Caco-2 (cell line): ENCODE measurements at regions not wholly inside any gene's neighbourhood (a gene's known extent, or its start where the extent isn't known, plus 50 kb on each side); places are given as distances from the start of the nearest gene placed in this dataset.

ENCODE experiments used
- BruUV-seq: library from RNA; stranded (reverse); fragments of 400-500 nt; replicated peaks from 2 replicates; lab custom pipeline; 2021; lab: Mats Ljungman, UMichigan
- CTCF ChIA-PET: fragments of 300-600 bp; sonication (Branson Sonifier 250); formaldehyde crosslinking; loops from one replicate; lab custom pipeline; 2022; ENCODE audit warnings: antibody characterized with exemption; lab: Charles Lee
- POLR2A ChIA-PET: fragments of 300-600 bp; sonication (Branson Sonifier 250); formaldehyde crosslinking; loops from one replicate; lab custom pipeline; 2022; ENCODE audit warnings: antibody characterized with exemption; lab: Charles Lee
- DNase-seq, 2 experiments: peaks; one replicate each; pipeline versions ENCODE4 v3.0.0 to v3.0.0-alpha.2; 2020 to 2022
- H3K27me3 ChIP-seq: replicated peaks from 2 replicates; pipeline ENCODE4 v1.6.0; 2011; ENCODE audit warnings: low read length; ENCODE audit not compliant: control insufficient read depth, insufficient read depth
- H3K36me3 ChIP-seq: 2 replicates; pipeline ENCODE4 v1.5.1; 2011; ENCODE audit warnings: low read length; ENCODE audit not compliant: control insufficient read depth, insufficient read depth
- H3K4me1 ChIP-seq: fragments of 250-450 bp; sonication (Bioruptor Pico); 2 replicates; pipeline ENCODE4 v1.5.1; 2020; ENCODE audit warnings: mild to moderate bottlenecking
- H3K4me3 ChIP-seq: 2 replicates; pipeline ENCODE4 v1.5.1; 2011; ENCODE audit warnings: low read depth, mild to moderate bottlenecking, control low read depth, low read length
- H3K9me3 ChIP-seq: fragments of 250-450 bp; sonication (Bioruptor Pico); 2 replicates; pipeline ENCODE4 v1.5.1; 2020; ENCODE audit warnings: mild to moderate bottlenecking, moderate library complexity
- H3K27ac Mint-ChIP-seq: one replicate; pipeline ENCODE4 v1.8.0; 2022; ENCODE audit warnings: mixed read lengths; ENCODE audit not compliant: unreplicated experiment
- H3K27me3 Mint-ChIP-seq: one replicate; pipeline ENCODE4 v1.8.0; 2022; ENCODE audit warnings: mixed read lengths; ENCODE audit not compliant: insufficient read depth, unreplicated experiment
- H3K36me3 Mint-ChIP-seq: one replicate; pipeline ENCODE4 v1.8.0; 2022; ENCODE audit warnings: mild to moderate bottlenecking, mixed read lengths; ENCODE audit not compliant: insufficient read depth, unreplicated experiment
- H3K4me1 Mint-ChIP-seq: one replicate; pipeline ENCODE4 v1.8.0; 2022; ENCODE audit warnings: low read depth, mixed read lengths; ENCODE audit not compliant: unreplicated experiment
- H3K4me3 Mint-ChIP-seq: one replicate; pipeline ENCODE4 v1.8.0; 2022; ENCODE audit warnings: mild to moderate bottlenecking, moderate library complexity, mixed read lengths; ENCODE audit not compliant: unreplicated experiment
- H3K9me3 Mint-ChIP-seq: one replicate; pipeline ENCODE4 v1.8.0; 2022; ENCODE audit warnings: mixed read lengths; ENCODE audit not compliant: unreplicated experiment
- CTCF ChIP-seq, 2 experiments: fragments of 200-600 bp in 1 of 2; IDR thresholded peaks; 1 replicate in 1 of 2; 2 replicates in 1 of 2; pipeline versions ENCODE4 v1.5.1 to v1.8.0; 2011 to 2022; ENCODE audit warnings: antibody characterized with exemption in 1 of 2, control low read depth in 1 of 2, inconsistent platforms in 1 of 2, low read depth in 1 of 2, low read length in 1 of 2, mild to moderate bottlenecking in 1 of 2, moderate library complexity in 1 of 2; ENCODE audit not compliant: insufficient read depth in 1 of 2, severe bottlenecking in 1 of 2, unreplicated experiment in 1 of 2
- intact Hi-C: fragments of 100-400 bp; cut with micrococcal nuclease; formaldehyde crosslinking; loops from one replicate; pipeline ENCODE4 v1.10.0; 2022; ENCODE audit not compliant: unreplicated experiment

- peaks cover 14% of the 10 kb centered on the region for H3K9me3 Mint-ChIP-seq
- ChIA-PET CTCF (no interaction called here), POLR2A (no interaction called here)
- H3K27me3 Mint-ChIP-seq, result no peaks in the 10 kb centered on the region
- no peak for DNase-seq
- no peaks in the 10 kb centered on the region for H3K27me3 ChIP-seq
- no TSS peak for BruUV-seq
- H3K4me3 Mint-ChIP-seq, result no peak overlapping the region
- TF ChIP-seq CTCF (IDR thresholded peaks at IDR 0.05; ENCODE audit: insufficient read depth in 1 of 2, low read depth in 1 of 2, low read length in 1 of 2, severe bottlenecking in 1 of 2, unreplicated experiment in 1 of 2), result no peak
- H3K36me3 ChIP-seq, result no peaks in the 10 kb centered on the region
- no peaks in the 10 kb centered on the region for H3K9me3 ChIP-seq
- intact Hi-C loops, result no loop called here
- H3K4me3 ChIP-seq, result no peak overlapping the region
- no peak overlapping the region for H3K27ac Mint-ChIP-seq
- H3K4me1 Mint-ChIP-seq, result no peaks in the 10 kb centered on the region
- H3K36me3 Mint-ChIP-seq, result no peaks in the 10 kb centered on the region
- no peaks in the 10 kb centered on the region for H3K4me1 ChIP-seq
These were observed 125.4 kb downstream of the PFKFB3 start for GRCh38 chr10:6327961-6328698.

- peaks cover 21% of the 10 kb centered on the region for H3K9me3 Mint-ChIP-seq
- no TSS peak for BruUV-seq
- no peaks in the 10 kb centered on the region for H3K36me3 ChIP-seq
These were observed 126.1 kb downstream of the PFKFB3 start for GRCh38 chr10:6328699-6329423.

More at GRCh38 chr10:6328699-6329423, 126.1 kb downstream of the PFKFB3 start:
- H3K4me1 ChIP-seq, result no peaks in the 10 kb centered on the region
- intact Hi-C loops, result no loop called here
- no peaks in the 10 kb centered on the region for H3K4me1 Mint-ChIP-seq
- H3K4me3 ChIP-seq, result no peak overlapping the region
- no peaks in the 10 kb centered on the region for H3K27me3 ChIP-seq
- ChIA-PET POLR2A (no interaction called here), CTCF (interaction anchor here (1.0 kb wide), 1 partner anchor 73 kb away, joined by 3 read pairs; no protein-coding TSS in a partner anchor)
- H3K27ac Mint-ChIP-seq, result no peak overlapping the region
- H3K9me3 ChIP-seq, result 0 out of 2 replicates have a peak, but pooled peaks cover 2% of the 10 kb centered on the region
- no peak for TF ChIP-seq CTCF (IDR thresholded peaks at IDR 0.05; ENCODE audit: insufficient read depth in 1 of 2, low read depth in 1 of 2, low read length in 1 of 2, severe bottlenecking in 1 of 2, unreplicated experiment in 1 of 2)
- H3K36me3 Mint-ChIP-seq, result no peaks in the 10 kb centered on the region
- no peak for DNase-seq
- no peaks in the 10 kb centered on the region for H3K27me3 Mint-ChIP-seq
- H3K4me3 Mint-ChIP-seq, result no peak overlapping the region
